Naive thymus-derived CD4-positive, alpha-beta T cell (primary cell): ENCODE measurements at regions not wholly inside any gene's neighbourhood (a gene's known extent, or its start where the extent isn't known, plus 50 kb on each side); places are given as distances from the start of the nearest gene placed in this dataset.

Experiments used
- ATAC-seq: fragments of 150-1000 bp; cut with Tn5 transposase; 2 replicates; pipeline ENCODE4 v1.10.0; 2021; ENCODE audit warnings: mild to moderate bottlenecking, moderate library complexity
- CTCF ChIA-PET: fragments of 350-600 bp; sonication (Branson Sonifier 250); formaldehyde crosslinking; loops from one replicate; lab custom pipeline; 2021; ENCODE audit warnings: antibody characterized with exemption; lab: Charles Lee
- POLR2A ChIA-PET: fragments of 350-600 bp; sonication (Branson Sonifier 250); formaldehyde crosslinking; loops from one replicate; lab custom pipeline; 2021; ENCODE audit warnings: antibody characterized with exemption, inconsistent platforms; lab: Charles Lee
- DNase-seq, 9 donors: peaks; one replicate each; pipeline versions ENCODE4 v3.0.0 to v3.0.0-alpha.2; 2020 to 2022; ENCODE audit warnings: mixed read lengths in 1 of 9
- H3K27ac ChIP-seq: one replicate; pipeline ENCODE4 v1.7.0; 2013; ENCODE audit warnings: mild to moderate bottlenecking, low read depth, low read length, moderate library complexity
- H3K27me3 ChIP-seq, 2 donors: one replicate each; pipeline ENCODE4 v1.7.0; 2013; ENCODE audit warnings: low read length in 2 of 2, mild to moderate bottlenecking in 2 of 2, moderate library complexity in 2 of 2; ENCODE audit not compliant: control insufficient read depth in 2 of 2, insufficient read depth in 2 of 2
- H3K36me3 ChIP-seq, 3 experiments: 1 replicate in 2 of 3; 2 replicates in 1 of 3; pipeline ENCODE4 v1.7.0; 2013; ENCODE audit warnings: low read length in 3 of 3, mild to moderate bottlenecking in 3 of 3, moderate library complexity in 1 of 3; ENCODE audit not compliant: insufficient read depth in 3 of 3, control insufficient read depth in 2 of 3
- H3K4me1 ChIP-seq, 2 donors: one replicate each; pipeline ENCODE4 v1.7.0; 2013; ENCODE audit warnings: low read length in 2 of 2, mild to moderate bottlenecking in 2 of 2, moderate library complexity in 1 of 2; ENCODE audit not compliant: control insufficient read depth in 2 of 2, insufficient read depth in 2 of 2
- H3K4me3 ChIP-seq: 2 replicates; pipeline ENCODE4 v1.7.0; 2013; ENCODE audit warnings: mild to moderate bottlenecking, low read length
- H3K9me3 ChIP-seq, 3 experiments: 1 replicate in 2 of 3; 2 replicates in 1 of 3; pipeline ENCODE4 v1.7.0; 2013; ENCODE audit warnings: low read length in 3 of 3; ENCODE audit not compliant: control insufficient read depth in 2 of 3
- H3K27ac Mint-ChIP-seq, 9 donors: one replicate each; pipeline ENCODE4 v1.8.0; 2020 to 2022; ENCODE audit warnings: mixed read lengths in 9 of 9, mild to moderate bottlenecking in 8 of 9, moderate library complexity in 5 of 9, inconsistent platforms in 2 of 9
- H3K27me3 Mint-ChIP-seq, 5 donors: one replicate each; pipeline ENCODE4 v1.8.0; 2021 to 2022; ENCODE audit warnings: mixed read lengths in 5 of 5, mild to moderate bottlenecking in 1 of 5
- H3K36me3 Mint-ChIP-seq, 5 donors: one replicate each; pipeline ENCODE4 v1.8.0; 2020 to 2022; ENCODE audit warnings: mixed read lengths in 5 of 5, mild to moderate bottlenecking in 3 of 5, inconsistent platforms in 1 of 5
- H3K4me1 Mint-ChIP-seq, 7 donors: one replicate each; pipeline ENCODE4 v1.8.0; 2020 to 2022; ENCODE audit warnings: mixed read lengths in 7 of 7, mild to moderate bottlenecking in 3 of 7, inconsistent platforms in 1 of 7
- H3K4me3 Mint-ChIP-seq, 10 donors: one replicate each; pipeline ENCODE4 v1.8.0; 2020 to 2022; ENCODE audit warnings: mild to moderate bottlenecking in 10 of 10, mixed read lengths in 10 of 10, moderate library complexity in 6 of 10, inconsistent platforms in 2 of 10
- H3K9me3 Mint-ChIP-seq, 11 donors: one replicate each; pipeline ENCODE4 v1.8.0; 2020 to 2022; ENCODE audit warnings: mixed read lengths in 11 of 11, mild to moderate bottlenecking in 4 of 11, inconsistent platforms in 1 of 11, moderate library complexity in 1 of 11
- intact Hi-C, 2 donors: fragments of 100-400 bp; cut with micrococcal nuclease; formaldehyde crosslinking; loops; one replicate each; pipeline ENCODE4 v1.15.1; 2023

DNA sequence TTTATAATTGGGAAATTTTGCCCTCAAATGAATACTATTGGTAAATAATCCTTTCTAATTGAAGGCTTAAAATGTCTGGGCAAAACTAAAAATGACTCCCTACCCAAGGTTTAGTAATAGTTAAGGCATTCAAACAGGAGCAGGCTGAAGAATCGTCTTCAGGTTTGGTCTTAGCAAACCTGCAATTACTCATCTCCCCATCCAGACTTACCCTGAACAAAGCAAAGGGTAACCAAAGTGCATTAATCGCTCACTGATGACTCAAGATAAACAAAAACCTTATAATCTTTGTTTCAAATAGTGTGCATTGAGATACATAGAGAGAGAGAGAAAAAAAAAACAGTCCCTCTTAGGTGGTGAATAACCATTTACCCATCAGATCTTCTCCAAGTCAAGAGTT, 225.5 kb downstream of the BMP2 start:
- Mint-ChIP-seq H3K27ac (no peak overlapping the region), H3K4me3 (no peak overlapping the region), H3K27me3 (no peaks in the 10 kb centered on the region), H3K36me3 (no peaks in the 10 kb centered on the region), H3K9me3 (peaks cover 2 to 34% (median 9%) of the 10 kb centered on the region in 11 donors), H3K4me1 (no peaks in the 10 kb centered on the region)
- Histone ChIP-seq H3K27me3 (no peaks in the 10 kb centered on the region), H3K4me3 (no peak overlapping the region), H3K9me3 (no peaks in the 10 kb centered on the region), H3K4me1 (no peaks in the 10 kb centered on the region), H3K27ac (no peak overlapping the region), H3K36me3 (no peaks in the 10 kb centered on the region)
- intact Hi-C loops = no loop called here
- ChIA-PET CTCF (no interaction called here), POLR2A (no interaction called here)
- DNase-seq (no peak), ATAC-seq (no peak)

DNA sequence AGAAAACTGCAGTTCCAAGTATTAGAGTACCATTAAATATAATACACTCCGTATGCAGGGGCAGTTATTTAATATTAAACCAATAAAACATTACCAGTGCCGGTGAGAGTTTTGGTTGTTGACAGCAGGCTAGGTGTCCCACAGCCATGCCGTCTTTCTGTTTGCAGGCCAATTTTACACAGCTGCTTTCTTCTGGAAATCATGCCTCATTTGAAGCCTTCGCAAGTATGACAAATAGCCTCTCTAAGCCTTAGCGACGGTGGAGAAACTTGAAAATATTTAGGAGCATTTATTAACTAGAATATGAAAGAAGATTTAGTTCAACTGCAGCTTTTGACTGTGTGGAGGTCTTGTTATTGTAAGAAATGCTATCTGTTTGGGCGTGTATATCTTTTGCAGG, 226.0 kb downstream of the BMP2 start:
- H3K36me3 Mint-ChIP-seq = no peaks in the 10 kb centered on the region
- no peaks in the 10 kb centered on the region for H3K9me3 ChIP-seq
- H3K4me3 Mint-ChIP-seq = no peak overlapping the region
- H3K27me3 ChIP-seq = no peaks in the 10 kb centered on the region
- POLR2A ChIA-PET = no interaction called here
- H3K27ac ChIP-seq = no peak overlapping the region
- H3K36me3 ChIP-seq = no peaks in the 10 kb centered on the region
- no peaks in the 10 kb centered on the region for H3K4me1 Mint-ChIP-seq
- H3K4me3 ChIP-seq = no peak overlapping the region
- no peaks in the 10 kb centered on the region for H3K4me1 ChIP-seq
- DNase-seq (no peak), ATAC-seq (no peak)
- intact Hi-C loops = no loop called here
- H3K27ac Mint-ChIP-seq = no peak overlapping the region
- no peaks in the 10 kb centered on the region for H3K27me3 Mint-ChIP-seq
- H3K9me3 Mint-ChIP-seq = peaks cover 2 to 33% (median 9%) of the 10 kb centered on the region in 11 donors
- CTCF ChIA-PET = no interaction called here

DNA sequence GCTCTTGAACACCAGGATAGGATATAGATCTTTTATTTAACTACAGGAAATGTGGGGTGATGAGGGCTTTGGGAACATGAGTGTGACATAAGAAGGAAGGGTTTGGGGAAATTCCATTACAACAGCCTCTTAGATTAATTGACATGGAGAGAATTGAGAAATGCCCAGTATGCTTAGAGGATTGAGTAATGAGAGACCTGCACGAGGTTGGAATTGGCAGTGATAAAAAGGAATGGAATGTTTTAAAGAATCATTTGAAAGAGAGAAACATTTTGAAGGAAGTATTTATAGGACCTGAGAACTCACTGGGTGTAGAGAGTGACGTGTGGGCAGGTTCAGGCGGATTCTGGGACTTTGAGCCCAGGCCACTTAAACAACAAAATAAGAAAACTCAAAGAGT, 227.0 kb downstream of the BMP2 start:
- Mint-ChIP-seq H3K9me3 (peaks cover 2 to 33% (median 8%) of the 10 kb centered on the region in 11 donors), H3K4me1 (no peaks in the 10 kb centered on the region), H3K27me3 (no peaks in the 10 kb centered on the region), H3K36me3 (no peaks in the 10 kb centered on the region), H3K27ac (no peak overlapping the region), H3K4me3 (no peak overlapping the region)
- Histone ChIP-seq H3K27me3 (no peaks in the 10 kb centered on the region), H3K36me3 (no peaks in the 10 kb centered on the region), H3K4me3 (no peak overlapping the region), H3K9me3 (no peaks in the 10 kb centered on the region), H3K4me1 (no peaks in the 10 kb centered on the region), H3K27ac (no peak overlapping the region)
- intact Hi-C loops = no loop called here
- ChIA-PET POLR2A (interaction anchor here (0.5 kb wide), 1 partner anchor 315 kb away, joined by 3 read pairs; no protein-coding TSS in a partner anchor), CTCF (no interaction called here)
- DNase-seq (no peak), ATAC-seq (no peak)

DNA sequence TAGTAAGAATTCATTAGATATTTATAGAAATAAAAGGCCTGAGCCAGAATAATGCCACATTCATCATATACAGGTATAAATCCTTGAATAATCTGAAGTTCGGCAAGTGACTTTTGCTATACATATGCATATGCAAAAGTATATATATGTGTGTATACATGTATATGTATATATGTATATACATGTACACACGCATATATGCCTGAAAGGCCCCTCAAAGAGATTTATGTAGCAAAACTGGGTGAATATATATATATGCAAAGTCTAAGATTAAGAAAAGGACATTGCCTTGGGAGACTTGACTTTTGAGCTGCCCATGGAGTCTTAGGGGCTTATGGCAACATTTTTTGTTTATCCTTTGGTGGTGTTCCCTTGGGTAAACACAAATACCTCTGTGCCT, 231.4 kb downstream of the BMP2 start:
- Histone ChIP-seq H3K9me3 (no peaks in the 10 kb centered on the region), H3K27me3 (no peaks in the 10 kb centered on the region), H3K27ac (no peak overlapping the region), H3K4me1 (no peaks in the 10 kb centered on the region), H3K36me3 (no peaks in the 10 kb centered on the region), H3K4me3 (no peak overlapping the region)
- peaks cover 0 to 2% (median 0%) of the 10 kb centered on the region in 7 donors for H3K4me1 Mint-ChIP-seq
- peaks cover 2 to 17% (median 7%) of the 10 kb centered on the region in 11 donors for H3K9me3 Mint-ChIP-seq
- H3K27me3 Mint-ChIP-seq = no peaks in the 10 kb centered on the region
- H3K27ac Mint-ChIP-seq = no peak overlapping the region
- H3K4me3 Mint-ChIP-seq = no peak overlapping the region
- no peaks in the 10 kb centered on the region for H3K36me3 Mint-ChIP-seq
- ChIA-PET POLR2A (no interaction called here), CTCF (no interaction called here)
- intact Hi-C loops = no loop called here
- DNase-seq = no peak
- no peak for ATAC-seq

DNA sequence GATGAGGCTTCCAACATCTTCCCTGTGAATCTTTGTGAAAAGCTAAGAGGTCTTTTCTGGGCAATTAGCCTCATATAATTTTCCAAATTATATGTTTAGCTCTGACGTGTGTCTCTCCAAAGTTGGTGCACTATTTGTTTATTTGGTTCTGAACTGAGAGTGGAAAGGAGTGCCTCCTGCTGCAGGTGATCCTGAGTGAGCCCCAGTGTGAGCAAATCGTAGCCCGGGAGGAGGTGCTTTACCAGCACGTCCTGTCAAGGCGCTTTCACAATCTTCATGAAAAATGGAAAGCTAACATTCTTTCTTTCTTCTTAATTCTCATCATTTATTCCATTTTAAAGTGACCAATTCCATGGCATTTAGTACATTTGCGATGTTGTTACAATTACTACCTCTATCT, 231.9 kb downstream of the BMP2 start:
- intact Hi-C loops = no loop called here
- CTCF ChIA-PET = no interaction called here

DNA sequence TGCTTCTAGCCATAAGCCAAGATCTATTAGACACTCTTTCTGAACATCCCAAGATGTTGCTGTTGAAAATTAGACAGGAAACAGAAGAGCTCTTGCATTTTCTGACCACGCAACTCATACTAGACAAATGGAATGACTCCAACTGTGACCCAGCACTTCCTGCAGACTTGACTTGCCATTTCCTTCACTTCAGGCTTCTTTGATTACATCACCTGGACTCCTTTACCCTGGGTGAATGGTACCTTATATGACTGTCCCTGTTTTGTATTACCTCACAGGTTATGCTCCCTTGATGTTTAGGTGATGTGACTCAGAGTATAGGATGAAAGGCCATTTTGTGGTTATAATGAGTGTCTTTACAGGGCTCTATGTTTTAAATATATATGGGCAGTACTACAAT, 236.1 kb downstream of the BMP2 start:
- H3K4me1 Mint-ChIP-seq = peaks cover 0 to 2% (median 0%) of the 10 kb centered on the region in 7 donors
- no peak overlapping the region for H3K27ac Mint-ChIP-seq
- DNase-seq = no peak
- no peak overlapping the region for H3K4me3 ChIP-seq
- no peaks in the 10 kb centered on the region for H3K36me3 ChIP-seq
- no peaks in the 10 kb centered on the region for H3K27me3 Mint-ChIP-seq
- H3K9me3 Mint-ChIP-seq = peaks cover 0 to 25% (median 7%) of the 10 kb centered on the region in 11 donors
- H3K4me1 ChIP-seq = no peaks in the 10 kb centered on the region
- no peak for ATAC-seq
- no peak overlapping the region for H3K27ac ChIP-seq
- POLR2A ChIA-PET = no interaction called here
- intact Hi-C loops = no loop called here
- no peak overlapping the region for H3K4me3 Mint-ChIP-seq
- H3K27me3 ChIP-seq = no peaks in the 10 kb centered on the region
- CTCF ChIA-PET = no interaction called here
- H3K9me3 ChIP-seq = no peaks in the 10 kb centered on the region
- H3K36me3 Mint-ChIP-seq = no peaks in the 10 kb centered on the region

More for the DNA sequence above, 231.9 kb downstream of the BMP2 start:
- H3K9me3 Mint-ChIP-seq = peaks cover 2 to 14% (median 6%) of the 10 kb centered on the region in 11 donors
- H3K27ac ChIP-seq = no peak overlapping the region
- no peak overlapping the region for H3K27ac Mint-ChIP-seq
- H3K36me3 ChIP-seq = no peaks in the 10 kb centered on the region
- H3K4me3 ChIP-seq = no peak overlapping the region
- no peaks in the 10 kb centered on the region for H3K27me3 ChIP-seq
- POLR2A ChIA-PET = no interaction called here
- DNase-seq (no peak), ATAC-seq (no peak)
- H3K9me3 ChIP-seq = no peaks in the 10 kb centered on the region
- H3K36me3 Mint-ChIP-seq = no peaks in the 10 kb centered on the region
- no peak overlapping the region for H3K4me3 Mint-ChIP-seq
- no peaks in the 10 kb centered on the region for H3K27me3 Mint-ChIP-seq
- H3K4me1 Mint-ChIP-seq = peaks cover 0 to 2% (median 0%) of the 10 kb centered on the region in 7 donors
- H3K4me1 ChIP-seq = no peaks in the 10 kb centered on the region

DNA sequence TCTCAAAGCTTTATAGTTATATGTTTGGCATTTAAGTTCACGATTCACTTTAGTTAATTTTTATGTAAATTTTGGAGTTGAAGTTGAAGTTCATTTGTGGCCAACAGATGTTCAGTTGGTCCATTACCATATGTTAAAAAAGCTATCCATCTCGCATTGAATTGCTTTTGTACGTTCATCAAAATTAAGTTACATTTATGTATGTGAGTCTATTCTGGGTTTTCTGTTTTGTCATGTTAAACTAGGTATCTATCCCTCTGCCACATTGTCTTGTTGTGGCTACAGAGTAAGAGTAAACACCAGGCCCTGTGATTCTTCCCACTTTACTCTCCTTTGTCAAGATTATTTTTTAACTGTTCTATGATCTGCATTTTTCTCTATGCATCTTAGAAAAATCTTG, 237.3 kb downstream of the BMP2 start:
- ATAC-seq (no peak), DNase-seq (no peak)
- Histone ChIP-seq H3K4me1 (no peaks in the 10 kb centered on the region), H3K27me3 (no peaks in the 10 kb centered on the region), H3K27ac (no peak overlapping the region), H3K4me3 (no peak overlapping the region), H3K9me3 (no peaks in the 10 kb centered on the region), H3K36me3 (no peaks in the 10 kb centered on the region)
- intact Hi-C loops = no loop called here
- Mint-ChIP-seq H3K4me1 (peaks cover 0 to 2% (median 0%) of the 10 kb centered on the region in 7 donors), H3K9me3 (peaks cover 0 to 35% (median 8%) of the 10 kb centered on the region in 11 donors), H3K27me3 (no peaks in the 10 kb centered on the region), H3K4me3 (no peak overlapping the region), H3K27ac (no peak overlapping the region), H3K36me3 (no peaks in the 10 kb centered on the region)
- POLR2A ChIA-PET = no interaction called here
- CTCF ChIA-PET = no interaction called here
